ENCODE measurements at regions not wholly inside any gene's neighbourhood (a gene's known extent, or its start where the extent isn't known, plus 50 kb on each side); places are given as distances from the start of the nearest gene placed in this dataset.

DNA sequence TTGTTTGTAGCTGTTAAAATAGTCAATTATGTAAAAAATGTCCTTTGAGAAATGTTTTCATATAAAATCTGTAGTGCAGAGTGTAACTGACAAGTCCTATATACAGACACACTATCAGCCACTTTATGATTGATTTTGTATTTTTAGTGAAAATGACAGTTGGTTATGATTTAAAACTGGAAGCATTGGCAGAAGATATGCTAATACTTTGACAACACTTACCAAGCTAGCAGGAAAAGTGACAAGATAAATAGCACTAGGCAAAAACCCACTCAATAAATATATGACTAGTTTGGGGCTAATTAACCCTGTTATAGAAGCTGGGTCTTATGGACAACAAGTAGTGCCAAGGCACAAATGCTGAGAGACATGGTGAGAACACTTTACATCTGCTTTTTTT is 772.9 kb upstream of the NOVA1 start:
- DNase-seq (no peak), FAIRE-seq (no peak)
- Histone ChIP-seq H3K9me3 (ENCODE audit: control insufficient read depth in 2 of 2, insufficient read depth in 1 of 2, low read depth in 1 of 2, low read length in 1 of 2) (no peaks in the 10 kb centered on the region), H3K4me3 (ENCODE audit: low read depth in 1 of 3, low read length in 3 of 3) (no peak overlapping the region), H3K27ac (ENCODE audit: low read depth in 1 of 3, low read length in 2 of 3) (no peak overlapping the region), H3K36me3 (ENCODE audit: control insufficient read depth in 3 of 3, insufficient read depth in 2 of 3, low read depth in 1 of 3, low read length in 3 of 3) (no peaks in the 10 kb centered on the region), H3K4me1 (ENCODE audit: control insufficient read depth in 3 of 3, insufficient read depth in 2 of 3, low read depth in 1 of 3, low read length in 2 of 3) (no peaks in the 10 kb centered on the region), H3K27me3 (ENCODE audit: control insufficient read depth in 3 of 3, insufficient read depth in 3 of 3, low read length in 3 of 3) (no peaks in the 10 kb centered on the region)

DNA sequence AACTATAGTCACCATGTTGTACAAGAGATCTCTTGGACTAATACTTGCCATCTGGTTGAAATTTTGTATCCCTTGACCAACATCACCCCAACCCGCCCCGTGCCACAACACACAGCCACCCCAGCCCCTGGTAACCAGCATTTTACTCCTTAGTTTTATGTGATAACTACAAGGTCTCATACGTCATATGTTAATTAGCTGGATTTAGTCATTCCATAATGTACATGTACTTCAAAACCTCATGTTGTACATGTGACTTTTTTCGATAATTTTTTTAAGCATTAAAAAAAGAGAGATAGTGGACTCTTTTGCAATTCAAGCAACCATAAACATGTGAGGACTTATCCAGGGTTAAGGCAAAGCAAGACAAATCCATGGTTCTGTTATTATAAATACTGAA is 773.4 kb upstream of the NOVA1 start:
- DNase-seq (no peak), FAIRE-seq (no peak)
- WGBS, 3 donors: 90% methylated on average over 4 of the region's 4 CpGs
- Histone ChIP-seq H3K4me3 (ENCODE audit: low read depth in 1 of 3, low read length in 3 of 3) (no peak overlapping the region), H3K36me3 (ENCODE audit: control insufficient read depth in 3 of 3, insufficient read depth in 2 of 3, low read depth in 1 of 3, low read length in 3 of 3) (no peaks in the 10 kb centered on the region), H3K9me3 (ENCODE audit: control insufficient read depth in 2 of 2, insufficient read depth in 1 of 2, low read depth in 1 of 2, low read length in 1 of 2) (no peaks in the 10 kb centered on the region), H3K27ac (ENCODE audit: low read depth in 1 of 3, low read length in 2 of 3) (no peak overlapping the region), H3K27me3 (ENCODE audit: control insufficient read depth in 3 of 3, insufficient read depth in 3 of 3, low read length in 3 of 3) (no peaks in the 10 kb centered on the region), H3K4me1 (ENCODE audit: control insufficient read depth in 3 of 3, insufficient read depth in 2 of 3, low read depth in 1 of 3, low read length in 2 of 3) (no peaks in the 10 kb centered on the region)

DNA sequence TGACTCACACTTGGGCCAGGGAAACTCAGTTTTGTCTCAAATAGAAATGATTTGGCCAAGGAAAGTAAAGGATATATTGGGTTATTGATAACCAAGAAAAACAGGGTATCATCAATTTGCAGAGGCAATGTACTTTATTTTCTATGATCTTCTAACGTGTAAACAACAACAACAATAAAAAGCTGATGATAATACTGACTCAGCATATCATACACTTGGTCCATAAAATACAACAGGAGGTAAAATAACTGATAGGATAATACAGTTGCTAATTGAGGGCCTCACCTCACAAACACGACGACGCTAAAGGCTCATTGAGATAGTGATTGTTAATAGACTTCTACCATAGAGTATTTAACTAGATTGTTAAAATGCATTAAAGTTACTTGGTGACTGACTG is 774.0 kb upstream of the NOVA1 start:
- Histone ChIP-seq H3K9me3 (ENCODE audit: control insufficient read depth in 2 of 2, insufficient read depth in 1 of 2, low read depth in 1 of 2, low read length in 1 of 2) (no peaks in the 10 kb centered on the region), H3K27ac (ENCODE audit: low read depth in 1 of 3, low read length in 2 of 3) (no peak overlapping the region), H3K27me3 (ENCODE audit: control insufficient read depth in 3 of 3, insufficient read depth in 3 of 3, low read length in 3 of 3) (no peaks in the 10 kb centered on the region), H3K36me3 (ENCODE audit: control insufficient read depth in 3 of 3, insufficient read depth in 2 of 3, low read depth in 1 of 3, low read length in 3 of 3) (no peaks in the 10 kb centered on the region), H3K4me1 (ENCODE audit: control insufficient read depth in 3 of 3, insufficient read depth in 2 of 3, low read depth in 1 of 3, low read length in 2 of 3) (no peaks in the 10 kb centered on the region), H3K4me3 (ENCODE audit: low read depth in 1 of 3, low read length in 3 of 3) (no peak overlapping the region)
- 63 to 77% (median 73%) methylated on average over 4 of the region's 4 CpGs for WGBS, 3 donors
- FAIRE-seq: no peak
- no peak for DNase-seq

DNA sequence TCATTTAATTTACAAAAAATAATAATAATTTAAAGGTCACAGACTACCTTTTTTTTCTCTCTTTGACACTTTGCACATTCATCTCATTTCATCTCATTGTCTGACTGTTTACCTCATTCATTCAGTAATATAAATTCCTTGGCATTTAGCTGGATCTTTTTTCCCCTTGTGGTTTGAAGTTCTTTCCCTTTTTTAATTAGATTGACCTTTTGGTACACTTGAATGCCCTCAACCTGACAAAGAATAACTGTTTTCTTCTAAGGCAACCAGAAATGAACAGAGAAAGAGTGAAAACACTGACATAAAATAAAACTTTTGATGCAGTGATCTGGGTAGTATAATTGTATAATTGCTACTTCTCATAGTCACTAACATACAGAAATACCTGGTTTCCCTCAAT is 774.9 kb upstream of the NOVA1 start:
- Histone ChIP-seq H3K36me3 (ENCODE audit: control insufficient read depth in 3 of 3, insufficient read depth in 2 of 3, low read depth in 1 of 3, low read length in 3 of 3) (no peaks in the 10 kb centered on the region), H3K9me3 (ENCODE audit: control insufficient read depth in 2 of 2, insufficient read depth in 1 of 2, low read depth in 1 of 2, low read length in 1 of 2) (no peaks in the 10 kb centered on the region), H3K27ac (ENCODE audit: low read depth in 1 of 3, low read length in 2 of 3) (no peak overlapping the region), H3K4me1 (ENCODE audit: control insufficient read depth in 3 of 3, insufficient read depth in 2 of 3, low read depth in 1 of 3, low read length in 2 of 3) (no peaks in the 10 kb centered on the region), H3K4me3 (ENCODE audit: low read depth in 1 of 3, low read length in 3 of 3) (no peak overlapping the region), H3K27me3 (ENCODE audit: control insufficient read depth in 3 of 3, insufficient read depth in 3 of 3, low read length in 3 of 3) (no peaks in the 10 kb centered on the region)
- FAIRE-seq: no peak
- no peak for DNase-seq

DNA sequence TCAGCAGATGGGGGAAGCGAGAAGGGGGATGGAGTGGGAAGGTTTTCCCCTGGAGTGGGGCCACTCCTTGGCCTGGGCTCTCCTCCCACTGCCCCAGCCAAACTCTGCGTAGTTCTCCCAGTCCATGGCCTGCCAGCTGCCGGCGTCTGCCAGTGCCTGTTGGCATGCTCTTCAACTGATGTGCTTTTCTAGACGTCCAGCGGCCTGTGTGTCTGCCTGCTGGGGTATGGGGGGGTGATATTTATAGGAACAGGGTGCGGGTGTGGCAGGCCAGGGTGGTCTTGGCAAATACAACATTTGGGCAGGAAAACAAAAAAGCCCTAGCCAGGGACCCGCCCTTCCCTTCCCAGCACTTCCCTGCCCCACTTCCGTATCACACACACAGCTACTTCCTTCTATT is 786.3 kb upstream of the NOVA1 start:
- 82 to 86% (median 85%) methylated on average over 9 of the region's 9 CpGs for WGBS, 3 donors

DNA sequence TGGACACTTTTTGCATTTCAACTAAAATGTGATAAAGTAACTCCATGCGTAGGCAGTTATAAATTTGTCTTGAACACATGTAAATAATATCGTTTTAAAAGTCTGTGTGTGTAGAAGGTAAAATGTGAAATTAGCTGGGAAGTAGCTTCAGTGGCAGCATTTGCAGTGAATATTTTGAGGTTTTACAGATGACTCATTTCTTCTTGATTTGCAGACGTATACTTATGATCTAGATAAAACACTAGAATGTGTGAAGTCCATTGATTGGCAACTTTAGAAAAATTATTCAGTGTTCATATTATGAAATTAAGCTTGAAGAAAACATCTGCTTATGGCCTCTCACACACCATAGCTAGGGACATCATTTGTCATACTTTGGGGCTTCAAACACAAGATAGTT is 788.6 kb upstream of the NOVA1 start:
- Histone ChIP-seq H3K9me3 (ENCODE audit: control insufficient read depth in 2 of 2, insufficient read depth in 1 of 2, low read depth in 1 of 2, low read length in 1 of 2) (no peaks in the 10 kb centered on the region), H3K4me1 (ENCODE audit: control insufficient read depth in 3 of 3, insufficient read depth in 2 of 3, low read depth in 1 of 3, low read length in 2 of 3) (no peaks in the 10 kb centered on the region), H3K27ac (ENCODE audit: low read depth in 1 of 3, low read length in 2 of 3) (no peak overlapping the region), H3K36me3 (ENCODE audit: control insufficient read depth in 3 of 3, insufficient read depth in 2 of 3, low read depth in 1 of 3, low read length in 3 of 3) (no peaks in the 10 kb centered on the region), H3K4me3 (ENCODE audit: low read depth in 1 of 3, low read length in 3 of 3) (no peak overlapping the region), H3K27me3 (ENCODE audit: control insufficient read depth in 3 of 3, insufficient read depth in 3 of 3, low read length in 3 of 3) (no peaks in the 10 kb centered on the region)
- FAIRE-seq (no peak), DNase-seq (no peak)
- 65 to 73% (median 73%) methylated on average over 3 of the region's 3 CpGs for WGBS, 3 donors

More for the DNA sequence above, 786.3 kb upstream of the NOVA1 start:
- no peak overlapping the region for H3K27ac ChIP-seq (ENCODE audit: low read depth in 1 of 3, low read length in 2 of 3)
- no peaks in the 10 kb centered on the region for H3K9me3 ChIP-seq (ENCODE audit: control insufficient read depth in 2 of 2, insufficient read depth in 1 of 2, low read depth in 1 of 2, low read length in 1 of 2)
- DNase-seq (no peak), FAIRE-seq (no peak)
- no peaks in the 10 kb centered on the region for H3K36me3 ChIP-seq (ENCODE audit: control insufficient read depth in 3 of 3, insufficient read depth in 2 of 3, low read depth in 1 of 3, low read length in 3 of 3)
- no peaks in the 10 kb centered on the region for H3K27me3 ChIP-seq (ENCODE audit: control insufficient read depth in 3 of 3, insufficient read depth in 3 of 3, low read length in 3 of 3)
- H3K4me3 ChIP-seq (ENCODE audit: low read depth in 1 of 3, low read length in 3 of 3): no peak overlapping the region
- no peaks in the 10 kb centered on the region for H3K4me1 ChIP-seq (ENCODE audit: control insufficient read depth in 3 of 3, insufficient read depth in 2 of 3, low read depth in 1 of 3, low read length in 2 of 3)

DNA sequence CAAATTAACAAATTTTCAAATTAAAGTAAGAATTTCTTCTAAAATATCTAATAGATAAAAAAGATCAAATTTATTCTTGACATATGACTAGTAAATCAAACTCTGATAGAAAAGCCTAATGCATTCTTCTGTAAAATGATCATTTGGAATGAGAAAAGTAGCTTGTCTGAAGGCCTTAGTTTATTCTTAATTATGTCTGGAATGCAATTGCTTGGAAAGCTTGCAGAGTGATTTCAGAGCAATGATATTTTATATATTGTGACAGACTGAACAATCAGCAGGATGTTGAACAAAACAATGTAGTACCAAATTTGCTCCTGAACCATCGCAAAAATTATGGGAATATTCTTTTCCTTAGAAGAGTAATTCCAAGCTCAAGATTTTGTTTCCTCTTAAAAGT is 789.6 kb upstream of the NOVA1 start:
- no peak for FAIRE-seq
- H3K4me1 ChIP-seq (ENCODE audit: control insufficient read depth in 3 of 3, insufficient read depth in 2 of 3, low read depth in 1 of 3, low read length in 2 of 3): no peaks in the 10 kb centered on the region
- no peak overlapping the region for H3K27ac ChIP-seq (ENCODE audit: low read depth in 1 of 3, low read length in 2 of 3)
- no peaks in the 10 kb centered on the region for H3K36me3 ChIP-seq (ENCODE audit: control insufficient read depth in 3 of 3, insufficient read depth in 2 of 3, low read depth in 1 of 3, low read length in 3 of 3)
- 54 to 86% (median 79%) methylated on average over 1 of the region's 1 CpG for whole genome bisulfite sequencing, 3 donors
- DNase-seq: no peak
- no peak overlapping the region for H3K4me3 ChIP-seq (ENCODE audit: low read depth in 1 of 3, low read length in 3 of 3)
- no peaks in the 10 kb centered on the region for H3K27me3 ChIP-seq (ENCODE audit: control insufficient read depth in 3 of 3, insufficient read depth in 3 of 3, low read length in 3 of 3)
- H3K9me3 ChIP-seq (ENCODE audit: control insufficient read depth in 2 of 2, insufficient read depth in 1 of 2, low read depth in 1 of 2, low read length in 1 of 2): no peaks in the 10 kb centered on the region

DNA sequence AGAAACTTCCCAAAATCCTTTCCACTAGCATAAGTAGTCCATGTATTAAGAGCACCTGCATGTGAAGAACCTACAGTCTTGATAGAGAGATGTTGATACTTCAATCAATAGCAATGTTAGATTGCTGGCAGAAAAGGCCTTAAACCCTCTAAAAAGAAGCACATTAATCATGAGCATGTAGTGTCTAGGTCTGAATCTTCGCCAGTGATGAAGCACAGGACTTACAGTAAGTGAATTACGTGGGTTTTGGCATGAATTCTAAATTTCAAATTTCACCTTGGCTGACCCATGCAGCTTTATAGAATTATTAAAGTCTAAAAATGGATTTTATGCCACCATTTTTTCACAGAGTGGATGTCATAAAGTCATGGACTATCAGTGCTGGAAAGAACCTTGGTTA is 791.6 kb upstream of the NOVA1 start:
- no peaks in the 10 kb centered on the region for H3K4me1 ChIP-seq (ENCODE audit: control insufficient read depth in 3 of 3, insufficient read depth in 2 of 3, low read depth in 1 of 3, low read length in 2 of 3)
- H3K4me3 ChIP-seq (ENCODE audit: low read depth in 1 of 3, low read length in 3 of 3): no peak overlapping the region
- DNase-seq (no peak), FAIRE-seq (no peak)
- peaks cover 0 to 1% of the 10 kb centered on the region in 2 donors for H3K9me3 ChIP-seq (ENCODE audit: control insufficient read depth in 2 of 2, insufficient read depth in 1 of 2, low read depth in 1 of 2, low read length in 1 of 2)
- 51 to 67% (median 55%) methylated on average over 2 of the region's 2 CpGs for WGBS, 3 donors
- H3K27ac ChIP-seq (ENCODE audit: low read depth in 1 of 3, low read length in 2 of 3): no peak overlapping the region
- H3K27me3 ChIP-seq (ENCODE audit: control insufficient read depth in 3 of 3, insufficient read depth in 3 of 3, low read length in 3 of 3): no peaks in the 10 kb centered on the region
- H3K36me3 ChIP-seq (ENCODE audit: control insufficient read depth in 3 of 3, insufficient read depth in 2 of 3, low read depth in 1 of 3, low read length in 3 of 3): no peaks in the 10 kb centered on the region

DNA sequence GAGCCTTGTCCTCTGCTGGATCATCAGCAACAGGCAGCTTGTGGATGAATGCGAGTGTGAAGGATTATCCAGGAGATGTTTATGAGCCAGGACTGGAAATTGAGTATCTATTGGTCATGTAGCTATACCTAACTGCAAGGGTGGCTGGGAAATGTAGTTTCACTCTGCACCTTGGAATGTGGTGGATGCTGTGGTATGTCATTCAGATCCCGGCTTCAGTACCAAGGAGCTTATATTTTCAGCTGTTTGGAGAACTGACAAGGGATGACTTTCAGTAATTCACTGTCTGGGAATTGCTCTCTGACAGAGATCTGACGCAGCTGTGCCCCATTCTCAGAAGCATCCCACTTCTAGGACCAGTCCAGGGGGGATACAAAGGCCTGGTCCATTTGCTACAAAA is 792.3 kb upstream of the NOVA1 start:
- DNase-seq: no peak
- Histone ChIP-seq H3K36me3 (ENCODE audit: control insufficient read depth in 3 of 3, insufficient read depth in 2 of 3, low read depth in 1 of 3, low read length in 3 of 3) (no peaks in the 10 kb centered on the region), H3K9me3 (ENCODE audit: control insufficient read depth in 2 of 2, insufficient read depth in 1 of 2, low read depth in 1 of 2, low read length in 1 of 2) (peaks cover 0 to 1% of the 10 kb centered on the region in 2 donors), H3K4me3 (ENCODE audit: low read depth in 1 of 3, low read length in 3 of 3) (no peak overlapping the region), H3K4me1 (ENCODE audit: control insufficient read depth in 3 of 3, insufficient read depth in 2 of 3, low read depth in 1 of 3, low read length in 2 of 3) (no peaks in the 10 kb centered on the region), H3K27me3 (ENCODE audit: control insufficient read depth in 3 of 3, insufficient read depth in 3 of 3, low read length in 3 of 3) (no peaks in the 10 kb centered on the region), H3K27ac (ENCODE audit: low read depth in 1 of 3, low read length in 2 of 3) (no peak overlapping the region)
- 62 to 69% (median 67%) methylated on average over 3 of the region's 3 CpGs for WGBS, 3 donors
- no peak for FAIRE-seq
